HG02623 (cell line): ENCODE measurements at regions not wholly inside any gene's neighbourhood (a gene's known extent, or its start where the extent isn't known, plus 50 kb on each side); places are given as distances from the start of the nearest gene placed in this dataset.

ENCODE experiments used
- ATAC-seq: cut with Tn5 transposase; IDR thresholded peaks from one replicate; pipeline ENCODE4 v1.9.1; 2021; ENCODE audit warnings: moderate library complexity; ENCODE audit not compliant: unreplicated experiment

DNA sequence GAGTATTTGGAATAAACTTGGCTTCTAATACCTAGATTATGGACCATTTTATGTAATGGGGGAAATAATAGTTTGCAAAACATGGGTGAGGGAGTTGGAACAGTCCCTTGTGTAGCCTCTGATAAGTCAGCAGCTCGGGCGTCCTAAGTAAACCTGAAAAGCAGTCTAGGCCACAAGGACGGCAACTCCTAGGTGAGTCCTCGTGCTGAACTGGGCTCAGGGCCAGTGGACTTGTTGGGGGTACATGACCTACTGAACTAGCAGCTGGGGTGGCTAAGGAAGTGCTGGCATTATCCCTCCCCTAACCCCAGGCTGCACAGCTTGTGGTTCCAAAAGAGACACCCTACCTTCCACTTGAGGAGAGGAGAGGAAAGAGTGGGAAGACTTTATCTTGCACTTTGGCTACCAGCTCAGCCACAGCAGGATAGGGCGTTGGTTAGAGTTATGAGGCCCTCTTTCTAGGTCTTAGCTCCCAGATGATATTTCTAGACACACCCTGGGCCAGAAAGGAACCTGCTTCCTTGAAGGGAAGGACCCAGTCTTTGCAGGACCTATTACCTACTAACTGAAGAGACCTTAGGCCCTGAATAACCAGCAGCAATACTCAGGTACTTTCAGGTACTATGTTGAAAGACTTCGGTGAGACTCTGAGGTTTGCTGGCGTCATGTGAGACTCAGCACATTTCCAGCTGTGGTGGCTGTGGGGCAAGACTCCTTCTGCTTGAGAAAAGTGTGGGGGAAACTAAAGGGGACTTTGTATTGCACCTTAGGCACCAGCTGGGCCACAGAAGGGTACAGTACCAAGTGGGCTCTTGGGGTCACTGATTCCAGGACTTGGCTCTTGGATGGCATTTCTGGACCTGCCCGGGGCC is 71.0 kb downstream of the AQP4 start:
- ATAC-seq: no peak

DNA sequence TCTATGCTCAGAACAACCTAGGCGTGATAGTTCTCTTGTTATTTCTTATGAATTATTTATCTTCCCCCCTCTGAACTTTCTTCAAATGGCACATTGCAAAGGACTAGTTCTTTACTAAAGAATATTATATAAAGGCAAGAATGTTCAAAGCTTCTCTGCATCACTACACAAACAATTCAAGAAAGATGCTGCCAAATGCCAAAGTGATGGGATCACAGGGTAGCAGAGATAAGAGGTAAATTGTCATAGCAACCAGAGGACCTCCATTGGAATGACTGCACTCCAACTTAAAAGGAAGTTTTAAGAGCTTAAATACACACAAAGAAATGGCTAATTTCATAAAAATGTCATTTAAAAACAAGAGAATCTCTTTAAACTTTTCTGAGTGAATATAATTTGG is 72.8 kb downstream of the AQP4 start:
- ATAC-seq: no peak

DNA sequence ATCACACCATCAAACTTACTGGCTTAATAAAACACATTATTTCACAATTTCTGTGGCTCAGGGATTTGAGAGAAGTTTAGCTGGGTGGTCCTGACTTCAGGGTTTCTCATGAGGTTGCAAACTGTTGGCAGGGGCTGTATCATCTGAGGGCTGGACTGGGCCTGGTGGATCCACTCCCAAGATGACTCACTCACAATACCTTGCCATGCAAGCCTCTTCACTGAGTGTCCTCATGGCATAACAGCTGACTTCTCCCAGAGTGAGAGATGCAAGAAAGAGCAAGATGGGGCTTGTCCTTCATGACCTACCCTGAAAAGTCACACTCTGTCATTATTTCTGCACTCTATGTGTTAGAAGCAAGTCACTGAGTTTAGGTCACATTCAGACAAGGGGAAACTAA is 73.8 kb downstream of the AQP4 start:
- no peak for ATAC-seq

DNA sequence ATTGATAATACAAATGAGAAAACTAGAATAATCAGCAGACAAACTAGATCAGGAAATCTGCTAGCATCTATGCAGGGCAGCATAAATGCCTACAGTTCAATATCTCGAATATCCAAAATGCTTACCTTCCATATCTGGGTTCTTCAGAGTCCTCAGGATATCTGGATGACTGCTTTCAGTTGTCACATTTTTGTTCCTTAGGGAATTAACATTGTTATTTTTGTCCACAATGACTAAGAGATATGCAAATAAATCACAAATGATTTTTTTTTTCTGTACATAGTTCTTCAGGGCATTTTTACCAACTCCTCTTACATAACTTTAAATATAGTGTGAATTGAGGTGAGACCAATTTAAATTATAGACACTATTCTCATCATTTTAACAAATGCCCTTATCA is 80.9 kb downstream of the AQP4 start:
- no peak for ATAC-seq

DNA sequence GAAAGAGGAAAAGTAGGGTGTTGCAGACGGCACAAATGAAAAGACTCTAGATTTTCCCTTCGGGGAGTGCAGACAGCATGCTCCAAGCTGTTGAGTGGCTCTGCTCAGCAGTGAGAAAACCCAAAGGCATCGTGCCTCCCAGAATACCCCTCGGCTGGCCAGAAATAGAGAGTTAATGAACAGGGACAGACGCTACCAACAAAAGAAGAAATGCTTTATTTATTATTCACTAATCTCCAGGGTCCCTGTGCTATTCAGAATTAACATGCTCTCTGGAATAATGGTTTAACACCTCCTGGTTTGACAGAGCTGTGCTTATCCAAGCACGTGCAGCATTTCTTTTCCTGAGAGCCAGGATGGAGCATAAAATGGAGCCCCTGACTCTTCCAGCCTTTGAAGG is 82.3 kb downstream of the AQP4 start:
- no peak for ATAC-seq

DNA sequence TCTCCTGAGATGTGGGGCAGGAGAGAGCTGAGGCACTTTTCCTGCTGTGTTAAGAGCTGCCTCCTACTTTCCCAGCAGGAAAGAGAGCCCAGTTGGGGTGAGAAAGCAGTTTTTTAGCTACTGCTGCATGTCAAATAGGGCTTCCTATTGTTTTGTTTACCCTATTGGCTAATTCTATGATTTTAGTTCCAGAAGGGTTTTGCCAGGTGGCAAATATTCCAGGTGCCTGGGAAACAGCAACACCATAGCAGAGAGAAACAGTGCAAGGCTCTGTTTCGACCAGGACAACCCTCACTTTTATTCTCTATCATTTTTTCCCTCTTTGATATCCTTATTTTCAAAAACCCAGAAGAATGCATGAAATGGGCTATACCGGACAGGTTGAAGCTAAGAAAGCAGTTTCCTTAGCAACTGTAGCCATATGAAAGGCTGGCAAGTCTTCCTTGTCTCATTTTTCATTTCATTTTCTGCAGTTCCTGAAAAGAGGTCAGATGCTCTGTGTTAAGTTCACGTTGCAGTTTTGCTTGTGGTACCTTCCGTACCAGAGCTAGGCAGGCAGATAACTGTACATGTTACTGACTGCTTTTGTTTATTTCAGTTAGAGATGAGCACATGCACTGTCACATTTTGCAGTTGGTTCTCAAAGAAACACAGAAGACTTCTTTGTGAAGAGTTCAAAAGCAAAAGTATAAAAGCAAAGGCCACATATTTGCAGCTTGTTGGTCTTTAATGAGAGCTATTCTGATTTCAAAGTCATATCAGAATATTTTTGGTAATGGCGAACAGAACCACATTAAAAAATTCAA is 84.8 kb downstream of the AQP4 start:
- ATAC-seq: no peak

DNA sequence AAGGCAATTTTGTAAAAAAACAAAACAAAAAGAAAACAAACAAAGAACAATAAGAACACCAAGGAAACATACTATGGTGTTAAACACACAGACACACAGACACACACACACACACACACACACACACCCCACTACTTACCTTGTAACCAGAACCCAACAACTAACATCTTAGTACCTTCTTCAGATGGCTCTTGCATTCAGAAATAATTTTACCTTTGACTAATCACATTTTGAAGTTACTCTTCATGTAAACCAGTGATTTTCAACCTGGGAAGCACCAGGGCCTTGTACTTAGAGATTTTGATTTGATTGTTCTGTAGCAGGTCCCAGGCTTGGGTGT is 87.5 kb downstream of the AQP4 start:
- no peak for ATAC-seq

DNA sequence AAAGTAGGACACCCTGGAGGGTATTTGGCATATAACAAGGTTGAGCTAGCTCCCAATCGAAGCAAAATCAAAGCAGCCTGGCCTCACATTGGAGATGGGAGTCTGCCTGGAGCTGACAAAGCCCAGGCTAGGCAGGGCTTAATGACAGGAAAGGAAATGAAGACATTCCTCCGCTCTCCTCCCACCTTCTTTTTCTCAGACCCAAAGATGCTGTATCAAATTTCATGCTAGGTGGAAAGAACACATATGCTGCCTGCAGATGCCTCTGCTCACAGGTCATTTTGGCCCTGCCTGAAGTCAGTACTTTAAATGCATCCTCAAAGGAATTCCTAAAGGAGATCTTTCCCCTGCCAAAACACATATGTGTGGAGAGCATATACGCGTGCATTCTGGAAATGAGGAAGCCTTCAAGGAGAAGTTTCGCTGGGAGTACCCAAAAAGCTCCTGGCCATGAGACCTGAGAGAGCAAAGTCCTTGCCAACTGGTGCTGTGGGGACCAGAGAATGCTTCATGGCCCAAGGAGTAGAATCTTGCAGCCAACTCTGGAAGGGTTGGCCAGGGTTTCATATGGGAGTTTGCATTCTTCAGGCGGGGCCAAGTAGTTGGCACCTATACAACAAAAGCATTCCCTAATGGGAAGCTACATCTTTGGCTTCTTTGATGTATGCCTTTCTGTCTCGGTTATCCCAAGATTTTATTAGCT is 88.0 kb downstream of the AQP4 start:
- no peak for ATAC-seq

DNA sequence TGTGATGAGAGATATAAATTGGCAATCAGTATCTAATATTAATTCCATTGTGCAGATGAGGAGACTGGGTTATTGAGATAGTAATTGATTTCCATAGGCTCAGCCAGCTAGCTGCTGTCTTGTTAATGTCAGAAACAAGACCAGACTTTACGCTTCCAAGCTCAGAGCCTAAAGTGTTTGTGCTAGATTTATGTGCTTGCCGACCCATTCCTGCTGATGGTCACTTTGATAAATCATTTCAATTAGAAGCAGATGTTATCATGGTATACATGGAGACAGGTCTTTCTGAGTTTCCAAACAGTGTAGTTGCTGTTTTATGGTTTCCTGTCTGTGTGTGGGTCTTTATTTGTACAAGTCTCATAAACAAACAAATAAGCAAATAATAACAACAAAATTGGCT is 92.8 kb downstream of the AQP4 start:
- ATAC-seq: no peak

DNA sequence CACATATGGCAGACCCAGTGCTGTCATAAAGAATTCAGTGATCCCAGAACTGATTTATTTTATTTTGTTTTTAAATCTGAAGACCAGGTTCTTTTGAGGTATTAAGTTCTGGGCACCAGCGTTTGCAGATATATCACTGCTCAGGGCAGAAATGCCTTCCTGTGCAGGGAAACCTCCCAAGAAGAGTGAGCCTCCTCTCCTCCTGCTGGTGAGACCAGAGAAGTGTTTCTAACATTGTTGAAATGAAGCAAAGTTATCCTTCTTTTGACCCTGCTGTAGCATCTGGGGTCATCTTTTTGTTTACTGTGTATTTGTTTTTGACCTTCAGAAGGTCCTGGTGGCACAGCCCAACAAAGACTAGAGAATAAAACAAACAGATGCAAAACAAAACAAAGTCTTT is 94.0 kb downstream of the AQP4 start:
- ATAC-seq: no peak

DNA sequence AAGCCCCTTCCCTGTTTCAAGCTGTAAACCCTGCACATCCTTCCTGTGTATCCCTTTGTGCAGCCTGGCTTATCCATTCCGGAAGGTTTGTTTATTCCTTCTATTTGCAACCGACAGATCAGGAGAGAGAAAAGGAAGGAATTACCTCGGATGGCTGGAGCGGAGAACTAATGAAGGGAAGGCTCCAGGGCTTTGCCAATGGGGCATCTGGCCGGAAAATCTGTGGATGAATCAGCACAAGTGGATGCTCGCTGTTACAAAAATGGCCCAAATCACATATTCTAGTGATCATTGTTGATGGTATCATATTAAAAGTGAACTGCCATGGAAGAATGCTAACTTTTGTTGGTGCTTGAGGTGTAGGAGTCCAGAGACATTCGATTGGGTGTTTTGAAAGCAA is 97.1 kb downstream of the AQP4 start:
- no peak for ATAC-seq

DNA sequence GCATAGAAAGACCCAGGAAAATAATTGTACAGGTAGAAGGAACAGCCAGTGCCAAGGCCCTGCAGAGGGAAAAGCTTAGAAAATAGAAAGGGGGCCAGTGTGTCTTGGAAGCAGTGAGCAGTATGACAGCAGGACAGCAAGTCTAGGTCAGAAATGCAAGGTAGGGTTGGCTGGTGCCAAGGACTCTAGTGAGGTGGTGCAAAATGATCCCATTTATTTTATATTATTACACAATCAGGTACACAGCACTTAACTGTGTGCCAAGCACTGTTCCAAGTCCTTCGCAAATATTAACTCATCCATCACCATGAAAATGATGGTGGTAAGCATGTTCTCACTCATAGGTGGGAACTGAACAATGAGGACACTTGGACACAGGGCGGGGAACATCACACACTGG is 100.0 kb downstream of the AQP4 start:
- no peak for ATAC-seq

DNA sequence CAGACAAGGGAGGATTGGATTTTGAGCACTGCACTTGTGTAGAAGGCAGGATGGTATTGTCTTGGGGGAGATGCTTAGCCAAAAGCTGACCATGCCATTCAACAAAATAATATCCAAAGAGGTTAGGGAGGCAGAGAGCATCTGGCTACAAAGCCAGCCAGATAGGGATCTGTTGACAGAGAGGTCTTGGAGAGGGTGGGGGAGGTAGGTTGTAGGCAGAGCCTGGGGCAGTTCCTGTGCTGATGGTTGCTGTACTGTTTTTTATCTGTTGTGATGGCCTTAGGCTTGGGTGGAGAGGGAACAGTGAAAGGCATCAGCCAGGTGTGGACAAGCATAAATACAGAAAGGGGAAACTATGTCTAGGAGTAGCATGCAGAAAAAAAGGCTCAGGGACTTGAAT is 100.9 kb downstream of the AQP4 start:
- no peak for ATAC-seq

DNA sequence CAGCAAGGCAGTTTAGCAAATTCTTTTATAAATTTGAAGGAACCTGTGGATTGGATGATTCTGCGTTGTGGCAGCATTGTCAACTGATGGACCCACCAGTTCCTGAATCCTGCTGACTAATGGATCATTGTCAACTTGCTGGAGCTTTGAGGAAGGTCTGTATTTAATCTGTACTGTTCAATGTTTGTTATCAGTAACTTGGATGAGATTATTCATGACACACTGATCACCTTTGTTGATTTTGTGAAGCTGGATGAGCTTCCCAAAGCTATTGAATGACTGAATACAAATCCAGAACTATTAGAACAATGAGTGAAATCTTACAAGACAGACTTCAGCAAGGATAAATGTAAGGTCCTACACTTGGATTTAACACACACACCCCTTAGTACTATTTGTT is 101.3 kb downstream of the AQP4 start:
- no peak for ATAC-seq

DNA sequence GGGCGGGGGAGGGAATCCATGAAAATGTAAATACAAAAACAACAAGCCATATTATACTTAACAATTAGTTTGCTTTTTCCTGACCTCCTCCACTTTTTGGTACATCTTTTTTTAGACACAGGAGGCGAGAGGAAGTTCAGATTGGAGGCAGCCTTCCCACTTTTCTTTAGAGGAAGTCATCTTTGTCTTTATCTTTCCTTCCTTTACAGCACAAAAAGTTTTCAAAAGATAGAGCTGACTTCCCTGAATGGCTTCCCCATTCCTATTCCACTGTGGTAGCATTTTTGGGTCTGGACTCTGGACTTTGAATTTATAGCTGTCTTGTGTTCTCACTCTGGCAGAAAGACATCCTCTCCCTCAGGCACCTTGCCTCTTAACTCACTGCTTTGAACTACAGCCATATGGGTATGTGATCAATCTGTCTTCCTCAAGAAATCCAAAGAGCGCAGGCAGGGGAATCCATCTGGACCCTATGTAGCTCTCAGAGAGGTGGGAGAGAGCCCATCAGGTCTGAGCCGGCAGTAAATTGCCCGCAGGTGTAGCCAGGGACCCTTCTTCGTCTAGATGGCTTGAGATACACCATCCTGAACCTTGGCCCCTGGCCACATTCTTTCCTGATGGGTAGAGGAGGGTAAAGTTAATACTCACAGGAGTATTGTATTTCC is 101.9 kb downstream of the AQP4 start:
- ATAC-seq: no peak

DNA sequence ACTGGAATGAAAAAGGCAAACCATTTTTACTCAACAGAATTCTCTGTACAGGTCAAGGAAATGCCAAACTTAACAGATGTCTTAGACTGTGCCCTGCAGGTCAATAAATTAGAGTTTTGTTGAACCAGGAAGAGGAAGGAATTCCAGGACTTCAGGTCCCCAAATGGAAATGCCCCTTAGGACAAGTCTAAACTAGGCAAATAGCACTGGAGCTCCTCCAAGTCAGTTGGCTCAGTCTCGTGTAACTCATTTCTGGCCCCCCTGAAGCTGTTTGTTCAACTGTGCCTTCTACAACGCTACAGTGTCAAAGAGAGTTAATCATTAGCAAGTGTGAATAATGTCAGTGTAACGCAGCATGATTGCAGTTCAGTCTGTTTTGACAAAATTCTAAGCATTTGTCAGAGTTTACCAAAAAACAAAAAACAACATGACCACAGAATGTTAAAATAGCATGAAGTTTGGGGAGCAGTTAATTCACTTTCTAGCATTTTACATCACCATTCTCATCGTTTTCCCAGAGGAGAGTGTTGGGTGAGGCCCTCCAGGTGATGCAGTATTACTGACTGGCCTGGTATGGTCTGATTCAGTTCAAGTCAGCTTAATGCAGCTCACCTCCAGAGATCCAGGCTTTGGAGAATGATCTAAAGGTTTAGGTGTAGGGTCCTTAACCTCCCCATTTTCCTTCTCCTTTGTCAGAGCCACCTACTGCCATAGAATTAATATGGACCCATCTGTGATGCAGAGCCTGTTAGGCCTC is 108.1 kb downstream of the AQP4 start:
- ATAC-seq: no peak

DNA sequence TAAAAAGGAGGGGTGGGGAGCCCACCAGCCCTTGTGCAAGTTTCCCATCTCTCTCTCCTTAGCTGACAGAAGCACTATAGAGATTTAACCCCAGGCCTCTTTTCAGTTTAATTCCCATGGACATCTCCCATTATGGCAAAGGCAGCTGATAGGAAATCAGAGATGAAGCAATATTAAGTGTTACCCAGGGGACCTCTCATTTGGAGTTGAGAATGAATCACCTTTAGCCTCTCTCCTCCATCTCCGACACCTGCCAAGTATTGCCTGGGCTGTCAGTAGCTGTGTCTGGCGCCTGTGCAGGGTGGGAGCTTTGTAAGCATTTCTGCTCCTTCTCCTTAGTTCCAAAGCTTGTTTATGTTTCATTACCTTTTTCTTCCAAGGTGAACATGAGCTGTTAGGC is 109.0 kb downstream of the AQP4 start:
- ATAC-seq: no peak

DNA sequence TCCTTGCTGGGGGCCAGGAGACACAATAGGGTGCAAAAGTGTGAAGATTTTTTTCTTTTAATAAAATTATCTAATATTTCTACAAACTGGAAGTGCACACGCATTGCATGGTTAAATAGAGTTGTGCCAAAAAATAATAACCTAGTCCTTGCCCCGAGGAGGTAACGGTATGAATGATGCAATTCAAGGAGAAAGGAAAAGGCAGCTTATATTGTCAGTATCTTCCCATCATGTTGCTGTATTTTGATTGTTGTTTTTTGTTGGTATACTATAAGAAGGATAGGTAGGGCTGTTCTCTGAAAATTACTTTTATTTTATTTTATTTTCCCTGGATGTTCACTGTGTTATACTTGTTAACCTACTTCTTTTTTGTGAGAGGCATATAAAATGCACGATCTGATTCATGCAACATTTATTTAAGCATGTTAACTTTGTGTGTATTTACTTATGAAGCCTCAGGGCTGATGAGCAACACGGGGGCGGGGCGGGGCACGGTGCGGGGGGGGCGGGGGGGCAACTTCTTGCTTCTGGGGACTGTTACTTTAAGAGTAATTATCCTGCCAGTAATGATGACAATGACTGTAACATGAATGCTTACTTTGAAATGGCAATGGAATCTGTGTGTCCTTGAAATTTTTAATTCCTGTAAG is 118.6 kb downstream of the AQP4 start:
- no peak for ATAC-seq

DNA sequence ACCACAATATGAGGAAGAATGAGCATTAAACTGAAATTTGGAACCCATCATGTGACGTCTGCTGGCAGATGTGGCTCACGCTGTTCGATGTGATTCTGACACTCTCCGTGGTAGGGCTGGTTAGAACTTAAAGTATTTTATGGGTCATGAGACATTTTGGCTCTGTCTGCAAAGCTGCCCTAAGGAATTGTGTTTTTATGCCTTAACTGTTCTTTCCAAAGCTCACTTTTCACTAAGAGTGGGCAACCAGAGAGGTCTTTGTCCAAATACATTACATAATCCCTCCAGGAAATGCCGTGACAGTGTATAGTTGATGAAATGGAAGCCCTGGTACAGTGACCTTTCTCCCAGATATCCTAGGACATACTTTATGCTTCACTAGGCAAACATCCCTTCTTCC is 119.1 kb downstream of the AQP4 start:
- no peak for ATAC-seq
